GM19023 (cell line): ENCODE measurements at regions not wholly inside any gene's neighbourhood (a gene's known extent, or its start where the extent isn't known, plus 50 kb on each side); places are given as distances from the start of the nearest gene placed in this dataset.

Experiments
- ATAC-seq: cut with Tn5 transposase; IDR thresholded peaks from one replicate; pipeline ENCODE4 v1.9.1; 2021; ENCODE audit warnings: mild to moderate bottlenecking, moderate library complexity; ENCODE audit not compliant: unreplicated experiment

- no peak for ATAC-seq
Measured at GRCh38 chr4:54933579-54933978, 191.8 kb downstream of the KDR start.

GRCh38 chr4:54930226-54930625 lies 195.2 kb downstream of the KDR start:
- no peak for ATAC-seq

- ATAC-seq = no peak
Measured at GRCh38 chr4:54929459-54929858, 195.9 kb downstream of the KDR start.

- no peak for ATAC-seq
Measured at GRCh38 chr4:54924891-54925290, 200.5 kb downstream of the KDR start.

- no peak for ATAC-seq
Measured at GRCh38 chr4:54915276-54915675, 210.1 kb downstream of the KDR start.

GRCh38 chr4:54914781-54915180 lies 210.6 kb downstream of the KDR start:
- no peak for ATAC-seq

GRCh38 chr4:54913751-54914526 lies 211.5 kb downstream of the KDR start:
- no peak for ATAC-seq

- ATAC-seq = no peak
Measured at GRCh38 chr4:54912155-54912554, 213.2 kb downstream of the KDR start.

- no peak for ATAC-seq
Measured at GRCh38 chr4:54909961-54910360, 215.4 kb downstream of the KDR start.

GRCh38 chr4:54908763-54909162 lies 216.6 kb downstream of the KDR start:
- no peak for ATAC-seq

- no peak for ATAC-seq
Measured at GRCh38 chr4:54904953-54905352, 220.4 kb downstream of the KDR start.

GRCh38 chr4:54902976-54903375 lies 222.4 kb downstream of the KDR start:
- no peak for ATAC-seq

- ATAC-seq = no peak
Measured at GRCh38 chr4:54902271-54902670, 223.1 kb downstream of the KDR start.

GRCh38 chr4:54901202-54901601 lies 224.2 kb downstream of the KDR start:
- no peak for ATAC-seq

GRCh38 chr4:54898656-54899340 lies 226.6 kb downstream of the KDR start:
- no peak for ATAC-seq

GRCh38 chr4:54898056-54898562 lies 227.3 kb downstream of the KDR start:
- ATAC-seq = no peak

- no peak for ATAC-seq
Measured at GRCh38 chr4:54897590-54897989, 227.8 kb downstream of the KDR start.

GRCh38 chr4:54882616-54883015 lies 224.9 kb downstream of the KIT start:
- no peak for ATAC-seq

- no peak for ATAC-seq
Measured at GRCh38 chr4:54879576-54879975, 221.8 kb downstream of the KIT start.

GRCh38 chr4:54877006-54877405 lies 219.2 kb downstream of the KIT start:
- ATAC-seq = no peak

GRCh38 chr4:54872261-54872660 lies 214.5 kb downstream of the KIT start:
- ATAC-seq = no peak

GRCh38 chr4:54863571-54864255 lies 206.0 kb downstream of the KIT start:
- ATAC-seq = no peak
